Hepatocyte (in vitro differentiated cells): ENCODE measurements at regions not wholly inside any gene's neighbourhood (a gene's known extent, or its start where the extent isn't known, plus 50 kb on each side); places are given as distances from the start of the nearest gene placed in this dataset.
"Not testable (repeated sequence)": the region's sequence is repeated elsewhere in the genome, so short reads cannot be mapped to it uniquely, and the experiment has no call there.

Source experiments
- DNase-seq: peaks from one replicate; pipeline ENCODE4 v3.0.0-alpha.2; 2016; ENCODE audit warnings: low spot score
- H2AFZ ChIP-seq: fragments of 200-600 bp; sonication (generic); 2 replicates; pipeline ENCODE4 v1.6.0; 2016; ENCODE audit warnings: antibody characterized with exemption, mild to moderate bottlenecking
- H3K27ac ChIP-seq: fragments of 200-600 bp; sonication (generic); 2 replicates; pipeline ENCODE4 v1.5.1; 2016; ENCODE audit warnings: mild to moderate bottlenecking
- H3K27me3 ChIP-seq: fragments of 200-600 bp; sonication (generic); 2 replicates; pipeline ENCODE4 v1.6.1; 2016
- H3K36me3 ChIP-seq: fragments of 200-600 bp; sonication (generic); replicated peaks from 2 replicates; pipeline ENCODE4 v1.5.1; 2016; ENCODE audit warnings: low read depth; ENCODE audit not compliant: insufficient read depth
- H3K4me1 ChIP-seq: fragments of 200-600 bp; sonication (generic); 2 replicates; pipeline ENCODE4 v1.5.1; 2016; ENCODE audit warnings: mild to moderate bottlenecking, moderate library complexity; ENCODE audit not compliant: insufficient read depth
- H3K4me2 ChIP-seq: fragments of 200-600 bp; sonication (generic); 2 replicates; pipeline ENCODE4 v1.6.0; 2016
- H3K4me3 ChIP-seq: fragments of 200-600 bp; sonication (generic); 2 replicates; pipeline ENCODE4 v1.5.1; 2016; ENCODE audit warnings: mild to moderate bottlenecking
- H3K79me2 ChIP-seq: fragments of 200-600 bp; sonication (generic); 2 replicates; pipeline ENCODE4 v1.6.0; 2017; ENCODE audit warnings: mild to moderate bottlenecking
- H3K9me2 ChIP-seq: fragments of 200-600 bp; sonication (generic); replicated peaks from 2 replicates; pipeline ENCODE4 v1.6.0; 2017; ENCODE audit warnings: mild to moderate bottlenecking; ENCODE audit not compliant: insufficient read depth
- H3K9me3 ChIP-seq: fragments of 200-600 bp; sonication (generic); 2 replicates; pipeline ENCODE4 v1.5.1; 2016; ENCODE audit warnings: low read depth, mild to moderate bottlenecking
- H4K20me1 ChIP-seq: fragments of 200-600 bp; sonication (generic); 2 replicates; pipeline ENCODE4 v1.6.0; 2016; ENCODE audit warnings: mild to moderate bottlenecking; ENCODE audit not compliant: insufficient read depth, poor library complexity, severe bottlenecking
- CTCF ChIP-seq: fragments of 200-600 bp; sonication (generic); IDR thresholded peaks from 2 replicates; pipeline ENCODE4 v1.5.1; 2016; ENCODE audit warnings: antibody characterized with exemption, mild to moderate bottlenecking; ENCODE audit not compliant: poor library complexity
- EZH2 ChIP-seq: fragments of 200-600 bp; sonication (generic); IDR thresholded peaks from 2 replicates; pipeline ENCODE4 v1.6.1; 2016; ENCODE audit warnings: antibody characterized with exemption, mild to moderate bottlenecking, borderline replicate concordance
- EZH2phosphoT487 ChIP-seq: fragments of 200-600 bp; sonication (generic); IDR thresholded peaks from one replicate; pipeline ENCODE4 v1.6.1; 2018; ENCODE audit warnings: antibody characterized with exemption, mild to moderate bottlenecking, low read depth, moderate library complexity; ENCODE audit not compliant: unreplicated experiment, severe bottlenecking
- WGBS: methylation state at CpG from one replicate; pipeline ENCODE4 v1.1.6; 2016; ENCODE audit warnings: low lambda C conversion rate; ENCODE audit errors: missing lambda C conversion rate; 5-methylcytosine and 5-hydroxymethylcytosine counted together

- Histone ChIP-seq H3K27ac (no peak overlapping the region), H3K9me2 (no peaks in the 10 kb centered on the region), H4K20me1 (no peaks in the 10 kb centered on the region), H3K27me3 (no peaks in the 10 kb centered on the region), H3K4me2 (no peak overlapping the region), H3K4me3 (no peak overlapping the region), H3K79me2 (no peaks in the 10 kb centered on the region), H3K4me1 (no peaks in the 10 kb centered on the region), H3K9me3 (no peaks in the 10 kb centered on the region), H3K36me3 (no peaks in the 10 kb centered on the region), H2AFZ (no peak overlapping the region)
- DNase-seq: no peak
- TF ChIP-seq EZH2: no peak
- no peak for TF ChIP-seq EZH2phosphoT487
- no peak for TF ChIP-seq CTCF
These were observed 94.5 kb downstream of the TPBG start for GRCh38 chr6:82458147-82458546.

GRCh38 chr6:82458705-82459104 is 95.1 kb downstream of the TPBG start:
- H3K9me2 ChIP-seq: no peaks in the 10 kb centered on the region
- 79% methylated on average over 2 of the region's 2 CpGs for WGBS
- no peak overlapping the region for H3K4me3 ChIP-seq
- H3K79me2 ChIP-seq: no peaks in the 10 kb centered on the region
- no peaks in the 10 kb centered on the region for H3K27me3 ChIP-seq
- no peak overlapping the region for H2AFZ ChIP-seq
- H3K9me3 ChIP-seq: no peaks in the 10 kb centered on the region
- DNase-seq: no peak
- H3K36me3 ChIP-seq: no peaks in the 10 kb centered on the region
- no peak overlapping the region for H3K27ac ChIP-seq
- H4K20me1 ChIP-seq: no peaks in the 10 kb centered on the region
- H3K4me2 ChIP-seq: no peak overlapping the region
- H3K4me1 ChIP-seq: no peaks in the 10 kb centered on the region
- TF ChIP-seq EZH2phosphoT487 (no peak), EZH2 (no peak), CTCF (no peak)

- H3K4me1 ChIP-seq: no peaks in the 10 kb centered on the region
- H3K36me3 ChIP-seq: no peaks in the 10 kb centered on the region
- no peaks in the 10 kb centered on the region for H3K9me3 ChIP-seq
- H3K27me3 ChIP-seq: no peaks in the 10 kb centered on the region
- H3K79me2 ChIP-seq: no peaks in the 10 kb centered on the region
- no peak overlapping the region for H3K4me2 ChIP-seq
- TF ChIP-seq EZH2 (no peak), CTCF (no peak), EZH2phosphoT487 (no peak)
- 81% methylated on average over 1 of the region's 1 CpG for WGBS
- no peak overlapping the region for H2AFZ ChIP-seq
- H3K4me3 ChIP-seq: no peak overlapping the region
- no peaks in the 10 kb centered on the region for H3K9me2 ChIP-seq
- H4K20me1 ChIP-seq: no peaks in the 10 kb centered on the region
- no peak for DNase-seq
- H3K27ac ChIP-seq: no peak overlapping the region
These were observed 97.9 kb downstream of the TPBG start for GRCh38 chr6:82461536-82461935.

- H3K4me2 ChIP-seq: no peak overlapping the region
- no peak overlapping the region for H3K4me3 ChIP-seq
- no peaks in the 10 kb centered on the region for H3K36me3 ChIP-seq
- peaks cover 9% of the 10 kb centered on the region for H3K9me3 ChIP-seq
- no peak overlapping the region for H2AFZ ChIP-seq
- TF ChIP-seq EZH2 (no peak), EZH2phosphoT487 (no peak), CTCF (no peak)
- H3K79me2 ChIP-seq: no peaks in the 10 kb centered on the region
- H3K27ac ChIP-seq: no peak overlapping the region
- H3K9me2 ChIP-seq: no peaks in the 10 kb centered on the region
- H3K4me1 ChIP-seq: no peaks in the 10 kb centered on the region
- H3K27me3 ChIP-seq: no peaks in the 10 kb centered on the region
- no peaks in the 10 kb centered on the region for H4K20me1 ChIP-seq
- no peak for DNase-seq
These were observed 103.7 kb downstream of the TPBG start for GRCh38 chr6:82467338-82467737.

- H3K9me3 ChIP-seq, H2AFZ ChIP-seq, DNase-seq, H3K79me2 ChIP-seq, H3K4me2 ChIP-seq, H3K4me3 ChIP-seq, H3K27ac ChIP-seq, H3K4me1 ChIP-seq, H4K20me1 ChIP-seq, H3K9me2 ChIP-seq, H3K27me3 ChIP-seq, H3K36me3 ChIP-seq: not testable (repeated sequence)
- 97% methylated on average over 8 of the region's 8 CpGs for WGBS
These were observed 106.5 kb downstream of the TPBG start for GRCh38 chr6:82470123-82470522.

- H3K36me3 ChIP-seq, H3K4me2 ChIP-seq, H3K9me3 ChIP-seq, H2AFZ ChIP-seq, H3K27me3 ChIP-seq, H4K20me1 ChIP-seq, H3K27ac ChIP-seq, DNase-seq, H3K9me2 ChIP-seq, H3K79me2 ChIP-seq, H3K4me1 ChIP-seq, H3K4me3 ChIP-seq: not testable (repeated sequence)
- WGBS: 90% methylated on average over 5 of the region's 5 CpGs
These were observed 111.5 kb downstream of the TPBG start for GRCh38 chr6:82475106-82475505.
